Calu3 (cell line): ENCODE measurements at regions not wholly inside any gene's neighbourhood (a gene's known extent, or its start where the extent isn't known, plus 50 kb on each side); places are given as distances from the start of the nearest gene placed in this dataset.

Experiments used
- BruUV-seq: library from RNA; stranded (reverse); fragments of 400-500 nt; replicated peaks from 2 replicates; lab custom pipeline; 2021; lab: Mats Ljungman, UMichigan
- CTCF ChIA-PET: fragments of 300-600 bp; sonication (Branson Sonifier 250); formaldehyde crosslinking; loops from one replicate; lab custom pipeline; 2022; ENCODE audit warnings: antibody characterized with exemption; lab: Charles Lee
- DNase-seq: peaks from one replicate; pipeline ENCODE4 v3.0.0; 2022
- H3K27ac Mint-ChIP-seq: one replicate; pipeline ENCODE4 v1.8.0; 2022; ENCODE audit warnings: mixed read lengths; ENCODE audit not compliant: unreplicated experiment
- H3K27me3 Mint-ChIP-seq: one replicate; pipeline ENCODE4 v1.8.0; 2022; ENCODE audit warnings: mixed read lengths; ENCODE audit not compliant: unreplicated experiment
- H3K36me3 Mint-ChIP-seq: one replicate; pipeline ENCODE4 v1.8.0; 2022; ENCODE audit warnings: mild to moderate bottlenecking, moderate library complexity, mixed read lengths; ENCODE audit not compliant: insufficient read depth, unreplicated experiment
- H3K4me1 Mint-ChIP-seq: one replicate; pipeline ENCODE4 v1.8.0; 2022; ENCODE audit warnings: mild to moderate bottlenecking, low read depth, mixed read lengths; ENCODE audit not compliant: unreplicated experiment
- H3K4me3 Mint-ChIP-seq: one replicate; pipeline ENCODE4 v1.8.0; 2022; ENCODE audit warnings: mild to moderate bottlenecking, low read depth, moderate library complexity, mixed read lengths; ENCODE audit not compliant: unreplicated experiment
- H3K9me3 Mint-ChIP-seq: one replicate; pipeline ENCODE4 v1.8.0; 2022; ENCODE audit warnings: low read depth, mixed read lengths; ENCODE audit not compliant: unreplicated experiment
- CTCF ChIP-seq: fragments of 200-600 bp; IDR thresholded peaks from one replicate; pipeline ENCODE4 v1.8.0; 2022; ENCODE audit warnings: antibody characterized with exemption; ENCODE audit not compliant: unreplicated experiment
- intact Hi-C: fragments of 100-400 bp; cut with micrococcal nuclease; formaldehyde crosslinking; loops from one replicate; pipeline ENCODE4 v1.10.0; 2022; ENCODE audit not compliant: unreplicated experiment

- no TSS peak for BruUV-seq
- no peaks in the 10 kb centered on the region for H3K27me3 Mint-ChIP-seq
- no peak overlapping the region for H3K4me3 Mint-ChIP-seq
- intact Hi-C loops, result no loop called here
- H3K9me3 Mint-ChIP-seq, result no peaks in the 10 kb centered on the region
- H3K4me1 Mint-ChIP-seq, result no peaks in the 10 kb centered on the region
- CTCF ChIA-PET, result no interaction called here
- TF ChIP-seq CTCF, result no peak
- no peak for DNase-seq
- no peaks in the 10 kb centered on the region for H3K36me3 Mint-ChIP-seq
- H3K27ac Mint-ChIP-seq, result no peak overlapping the region
Observed at GRCh38 chr20:22823119-22823518, 212.0 kb upstream of the SSTR4 start.

GRCh38 chr20:22824077-22824476 is 211.0 kb upstream of the SSTR4 start:
- Mint-ChIP-seq H3K4me1 (no peaks in the 10 kb centered on the region), H3K9me3 (no peaks in the 10 kb centered on the region), H3K4me3 (no peak overlapping the region), H3K36me3 (no peaks in the 10 kb centered on the region), H3K27me3 (no peaks in the 10 kb centered on the region), H3K27ac (no peak overlapping the region)
- no peak for DNase-seq
- BruUV-seq, result no TSS peak
- no peak for TF ChIP-seq CTCF
- CTCF ChIA-PET, result no interaction called here
- intact Hi-C loops, result no loop called here

GRCh38 chr20:22825076-22825475 is 210.0 kb upstream of the SSTR4 start:
- CTCF ChIA-PET, result no interaction called here
- no TSS peak for BruUV-seq
- Mint-ChIP-seq H3K4me3 (no peak overlapping the region), H3K36me3 (no peaks in the 10 kb centered on the region), H3K27me3 (no peaks in the 10 kb centered on the region), H3K27ac (no peak overlapping the region), H3K9me3 (no peaks in the 10 kb centered on the region), H3K4me1 (no peaks in the 10 kb centered on the region)
- no peak for DNase-seq
- intact Hi-C loops, result no loop called here
- no peak for TF ChIP-seq CTCF

- intact Hi-C loops, result no loop called here
- Mint-ChIP-seq H3K4me1 (no peaks in the 10 kb centered on the region), H3K27ac (no peak overlapping the region), H3K27me3 (no peaks in the 10 kb centered on the region), H3K4me3 (no peak overlapping the region), H3K9me3 (no peaks in the 10 kb centered on the region), H3K36me3 (no peaks in the 10 kb centered on the region)
- TF ChIP-seq CTCF, result no peak
- no TSS peak for BruUV-seq
- no peak for DNase-seq
- CTCF ChIA-PET, result no interaction called here
Observed at GRCh38 chr20:22825546-22825945, 209.6 kb upstream of the SSTR4 start.
